Astrocyte of the cerebellum (primary cell): ENCODE measurements at regions not wholly inside any gene's neighbourhood (a gene's known extent, or its start where the extent isn't known, plus 50 kb on each side); places are given as distances from the start of the nearest gene placed in this dataset.

Source experiments
- DNase-seq: peaks from one replicate; pipeline ENCODE4 v3.0.0-alpha.2; 2011; ENCODE audit warnings: low read depth
- H3K4me3 ChIP-seq: 2 replicates; pipeline ENCODE4 v1.5.1; 2011; ENCODE audit warnings: mild to moderate bottlenecking, low read depth, low read length, moderate library complexity
- in situ Hi-C: cut with HindIII; loops from 2 replicates; pipeline ENCODE4 v1.10.0; 2017; ENCODE audit warnings: low sequenced_read_pairs
- TF ChIP-seq, protein P1 (sequence below): IDR thresholded peaks from 2 replicates; pipeline ENCODE4 v1.5.1; 2012; ENCODE audit warnings: low read length, low read depth, moderate library complexity, mild to moderate bottlenecking; ENCODE audit errors: missing control alignments

DNA sequence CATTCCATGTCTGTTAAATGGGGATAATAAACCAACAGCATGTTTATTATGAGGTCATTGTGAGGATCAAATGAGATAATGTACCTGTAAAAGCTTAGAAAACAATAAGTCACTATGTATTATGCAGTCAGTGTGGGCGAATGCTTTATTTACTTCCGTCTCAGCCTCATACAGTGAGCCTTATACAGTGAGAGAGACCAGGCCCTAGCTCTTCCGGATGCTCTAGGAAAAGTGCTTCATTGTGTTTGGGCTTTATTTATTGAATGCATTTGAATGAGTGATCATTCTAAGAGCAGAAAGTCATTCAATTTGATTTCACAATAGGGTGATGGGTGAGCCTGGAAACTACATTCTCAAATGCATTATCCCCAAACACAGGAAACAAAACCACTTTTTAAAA is 603.9 kb upstream of the FANCL start:
- in situ Hi-C loops = loop anchor here (5.0 kb wide), 1 partner anchor 48 kb away; no protein-coding TSS in a partner anchor
- TF ChIP-seq, protein P1, sequence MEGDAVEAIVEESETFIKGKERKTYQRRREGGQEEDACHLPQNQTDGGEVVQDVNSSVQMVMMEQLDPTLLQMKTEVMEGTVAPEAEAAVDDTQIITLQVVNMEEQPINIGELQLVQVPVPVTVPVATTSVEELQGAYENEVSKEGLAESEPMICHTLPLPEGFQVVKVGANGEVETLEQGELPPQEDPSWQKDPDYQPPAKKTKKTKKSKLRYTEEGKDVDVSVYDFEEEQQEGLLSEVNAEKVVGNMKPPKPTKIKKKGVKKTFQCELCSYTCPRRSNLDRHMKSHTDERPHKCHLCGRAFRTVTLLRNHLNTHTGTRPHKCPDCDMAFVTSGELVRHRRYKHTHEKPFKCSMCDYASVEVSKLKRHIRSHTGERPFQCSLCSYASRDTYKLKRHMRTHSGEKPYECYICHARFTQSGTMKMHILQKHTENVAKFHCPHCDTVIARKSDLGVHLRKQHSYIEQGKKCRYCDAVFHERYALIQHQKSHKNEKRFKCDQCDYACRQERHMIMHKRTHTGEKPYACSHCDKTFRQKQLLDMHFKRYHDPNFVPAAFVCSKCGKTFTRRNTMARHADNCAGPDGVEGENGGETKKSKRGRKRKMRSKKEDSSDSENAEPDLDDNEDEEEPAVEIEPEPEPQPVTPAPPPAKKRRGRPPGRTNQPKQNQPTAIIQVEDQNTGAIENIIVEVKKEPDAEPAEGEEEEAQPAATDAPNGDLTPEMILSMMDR = no peak
- no peak overlapping the region for H3K4me3 ChIP-seq
- no peak for DNase-seq

DNA sequence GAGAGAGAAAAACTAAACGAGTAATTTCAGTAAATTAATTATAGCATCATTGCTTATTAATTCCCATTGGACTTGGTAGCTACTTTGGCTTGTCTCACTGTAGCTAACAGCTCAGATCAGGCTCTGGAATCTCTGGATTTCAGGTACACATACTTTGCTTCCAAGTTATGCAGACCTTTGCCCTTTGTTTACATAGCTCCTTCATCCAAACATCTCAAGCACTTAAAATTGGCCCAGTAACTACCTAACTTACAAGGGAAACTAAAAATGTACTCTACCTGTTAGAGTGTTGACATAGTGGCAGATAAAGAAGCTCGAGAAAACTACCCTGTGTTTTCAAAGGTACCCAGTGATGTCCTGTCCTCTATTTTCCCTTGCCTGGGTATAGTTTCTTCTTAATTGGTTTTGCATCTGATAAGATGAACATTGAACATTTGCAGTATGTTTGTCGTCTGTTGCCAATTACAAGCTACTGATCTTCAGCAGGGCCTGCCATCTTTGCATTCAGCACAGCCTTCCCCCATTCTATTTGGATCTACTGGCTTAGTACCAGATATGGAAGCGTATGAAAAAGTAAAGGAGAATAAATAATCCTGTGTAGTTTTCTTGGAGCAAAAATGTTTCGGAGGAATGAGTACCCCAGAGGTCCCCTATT is 601.5 kb upstream of the FANCL start:
- TF ChIP-seq, protein P1 = no peak
- no peak for DNase-seq
- in situ Hi-C loops = no loop called here
- H3K4me3 ChIP-seq = no peak overlapping the region

DNA sequence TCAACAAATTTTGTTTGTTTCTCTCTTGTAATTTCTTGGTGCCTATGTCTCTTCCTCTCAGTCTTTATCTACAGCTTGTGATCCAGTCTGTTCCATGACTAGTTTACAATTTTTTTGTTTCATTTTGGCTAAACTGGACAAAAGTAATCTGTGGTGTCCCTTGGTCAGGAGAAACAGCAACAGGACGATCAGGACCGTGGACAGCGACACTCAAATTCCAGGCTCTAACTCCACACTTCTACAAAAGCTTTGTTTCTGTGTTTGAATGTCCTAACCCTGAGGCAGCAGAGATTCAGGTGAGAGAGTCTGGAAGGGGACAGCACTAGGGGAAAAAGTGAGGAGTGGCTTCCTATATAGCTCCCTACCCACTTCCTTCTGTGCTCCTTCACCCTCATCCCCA is 593.3 kb upstream of the FANCL start:
- in situ Hi-C loops = loop anchor here (5.0 kb wide), 1 partner anchor 88 kb away; no protein-coding TSS in a partner anchor
- DNase-seq = peak; percentile 23
- no peak overlapping the region for H3K4me3 ChIP-seq
- TF ChIP-seq, protein P1 = no peak

DNA sequence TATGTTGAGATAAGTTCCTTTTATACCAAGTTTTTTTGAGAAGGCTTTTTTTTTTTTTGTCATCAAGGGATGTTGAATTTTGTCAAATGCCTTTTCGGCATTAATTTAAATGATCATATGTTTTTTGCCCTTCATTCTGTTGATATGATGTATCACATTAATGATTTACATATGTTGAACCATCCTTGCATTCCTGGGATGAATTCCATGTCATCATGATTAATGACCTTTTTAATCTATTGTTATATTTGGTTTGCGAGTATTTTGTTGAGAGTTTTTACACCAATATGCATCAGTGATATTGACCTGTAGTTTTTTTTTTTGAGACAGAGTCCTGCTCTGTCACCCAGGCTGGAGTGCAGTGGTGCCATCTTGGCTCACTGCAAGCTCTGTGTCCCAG is 585.7 kb upstream of the FANCL start:
- no peak overlapping the region for H3K4me3 ChIP-seq
- TF ChIP-seq, protein P1 = no peak
- in situ Hi-C loops = no loop called here
- no peak for DNase-seq

DNA sequence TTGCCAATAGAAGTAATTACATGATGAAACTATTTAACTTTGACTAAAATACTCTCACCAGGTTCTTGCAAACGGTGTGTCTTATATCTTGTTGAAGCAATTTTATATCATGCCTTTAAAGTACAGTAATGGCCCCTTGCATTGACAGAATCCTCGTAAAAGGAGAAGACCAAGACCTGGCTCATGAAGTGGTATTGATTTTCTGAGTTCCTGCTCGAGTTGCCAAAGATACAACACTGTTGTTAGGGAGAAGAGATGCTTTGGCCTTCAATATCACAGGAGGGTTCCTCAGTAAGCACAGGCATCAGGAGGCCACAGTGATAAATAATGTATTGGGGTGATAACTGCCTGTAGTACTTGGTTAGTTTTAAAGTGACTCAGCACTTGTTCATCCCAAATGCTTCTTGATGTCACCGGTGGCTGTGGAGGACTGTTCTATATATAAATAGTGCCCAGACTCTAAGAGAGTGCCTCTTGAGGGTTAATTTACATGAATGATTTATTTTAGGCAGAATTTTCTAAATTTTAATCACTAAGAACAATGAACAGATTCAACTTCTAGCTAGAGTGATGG is 571.7 kb upstream of the FANCL start:
- DNase-seq = no peak
- in situ Hi-C loops = no loop called here
- TF ChIP-seq, protein P1 = no peak
- no peak overlapping the region for H3K4me3 ChIP-seq

DNA sequence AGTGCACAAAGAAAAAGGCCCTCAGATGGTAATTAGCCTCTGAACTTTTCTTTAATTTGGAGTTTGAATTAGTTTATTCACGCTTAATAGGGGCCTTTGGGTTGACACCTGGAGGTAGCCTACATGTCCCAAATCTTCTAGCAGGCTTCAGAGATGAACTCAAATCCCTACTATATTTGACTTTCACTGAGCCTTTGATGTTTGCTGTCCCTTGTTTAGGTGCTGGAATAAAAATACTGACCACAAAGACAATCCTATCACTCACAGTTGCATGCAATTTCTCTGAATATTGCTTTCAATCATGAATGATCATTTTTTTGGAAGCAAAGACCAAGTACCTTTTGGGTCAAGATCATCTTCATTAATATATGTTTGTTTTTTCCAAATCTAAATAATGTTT is 564.0 kb upstream of the FANCL start:
- TF ChIP-seq, protein P1 = no peak
- no peak overlapping the region for H3K4me3 ChIP-seq
- in situ Hi-C loops = no loop called here
- DNase-seq = no peak

DNA sequence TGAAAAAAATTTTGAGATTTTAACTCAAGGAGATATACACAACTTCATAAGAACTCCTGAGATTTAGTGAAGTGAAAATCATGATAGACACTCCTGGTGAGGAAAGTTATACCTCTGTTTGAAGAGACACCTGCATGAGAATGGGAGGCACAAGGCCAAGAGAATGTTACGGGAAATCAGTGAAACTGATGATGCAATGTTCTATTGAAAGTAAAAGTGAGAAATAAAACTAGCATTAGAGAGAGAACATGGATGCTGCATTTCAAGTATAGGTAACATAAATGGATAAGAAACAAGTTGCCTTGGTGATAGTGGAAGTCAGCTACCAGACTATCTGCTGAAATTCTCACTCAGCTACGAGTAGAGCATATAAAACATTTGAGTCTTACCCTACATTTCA is 562.1 kb upstream of the FANCL start:
- DNase-seq = no peak
- no peak overlapping the region for H3K4me3 ChIP-seq
- TF ChIP-seq, protein P1 = no peak
- in situ Hi-C loops = no loop called here
